Thyroid gland (tissue), 4 donors: ENCODE measurements at regions not wholly inside any gene's neighbourhood (a gene's known extent, or its start where the extent isn't known, plus 50 kb on each side); places are given as distances from the start of the nearest gene placed in this dataset.

Experiments used
- POLR2A ChIP-seq, 2 donors: fragments of 450-650 bp; IDR thresholded peaks; one replicate each; pipeline ENCODE4 v1.6.1; 2017; ENCODE audit warnings: antibody characterized with exemption in 2 of 2, mild to moderate bottlenecking in 2 of 2, moderate library complexity in 1 of 2
- TF ChIP-seq, protein P1 (sequence below), 6 experiments: fragments of 200-600 bp in 3 of 6; fragments of 450-650 bp in 3 of 6; sonication (generic) in 3 of 6; IDR thresholded peaks; one replicate each; pipeline ENCODE4 v1.5.1; 2016 to 2019; ENCODE audit warnings: antibody characterized with exemption in 6 of 6, mild to moderate bottlenecking in 2 of 6, inconsistent platforms in 1 of 6, moderate library complexity in 1 of 6

DNA sequence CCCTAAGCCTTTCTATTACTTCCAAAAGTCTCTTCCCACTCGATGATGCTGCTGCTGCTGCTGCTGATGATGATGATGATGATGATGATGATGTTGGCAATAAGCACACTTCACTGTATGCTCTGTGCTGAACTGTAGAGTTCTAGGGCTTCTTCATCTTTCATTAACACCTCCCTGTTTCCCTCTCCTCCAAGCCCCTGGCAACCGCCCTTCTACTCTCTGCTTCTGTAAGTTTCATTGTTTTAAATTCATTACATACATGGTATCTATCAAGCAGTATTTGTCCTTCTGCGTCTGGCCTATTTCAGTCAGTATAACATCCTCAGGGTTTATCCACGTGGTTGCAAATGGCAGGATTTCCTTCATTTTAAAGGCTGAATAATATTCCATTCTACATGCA, 100.2 kb downstream of the THBS2 start:
- TF ChIP-seq, protein P1, sequence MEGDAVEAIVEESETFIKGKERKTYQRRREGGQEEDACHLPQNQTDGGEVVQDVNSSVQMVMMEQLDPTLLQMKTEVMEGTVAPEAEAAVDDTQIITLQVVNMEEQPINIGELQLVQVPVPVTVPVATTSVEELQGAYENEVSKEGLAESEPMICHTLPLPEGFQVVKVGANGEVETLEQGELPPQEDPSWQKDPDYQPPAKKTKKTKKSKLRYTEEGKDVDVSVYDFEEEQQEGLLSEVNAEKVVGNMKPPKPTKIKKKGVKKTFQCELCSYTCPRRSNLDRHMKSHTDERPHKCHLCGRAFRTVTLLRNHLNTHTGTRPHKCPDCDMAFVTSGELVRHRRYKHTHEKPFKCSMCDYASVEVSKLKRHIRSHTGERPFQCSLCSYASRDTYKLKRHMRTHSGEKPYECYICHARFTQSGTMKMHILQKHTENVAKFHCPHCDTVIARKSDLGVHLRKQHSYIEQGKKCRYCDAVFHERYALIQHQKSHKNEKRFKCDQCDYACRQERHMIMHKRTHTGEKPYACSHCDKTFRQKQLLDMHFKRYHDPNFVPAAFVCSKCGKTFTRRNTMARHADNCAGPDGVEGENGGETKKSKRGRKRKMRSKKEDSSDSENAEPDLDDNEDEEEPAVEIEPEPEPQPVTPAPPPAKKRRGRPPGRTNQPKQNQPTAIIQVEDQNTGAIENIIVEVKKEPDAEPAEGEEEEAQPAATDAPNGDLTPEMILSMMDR (IDR thresholded peaks at IDR 0.05): no peak
- no peak for TF ChIP-seq POLR2A (IDR thresholded peaks at IDR 0.05)
